ENCODE measurements at regions not wholly inside any gene's neighbourhood (a gene's known extent, or its start where the extent isn't known, plus 50 kb on each side); places are given as distances from the start of the nearest gene placed in this dataset.
"Not testable (repeated sequence)": the region's sequence is repeated elsewhere in the genome, so short reads cannot be mapped to it uniquely, and the experiment has no call there.

DNA sequence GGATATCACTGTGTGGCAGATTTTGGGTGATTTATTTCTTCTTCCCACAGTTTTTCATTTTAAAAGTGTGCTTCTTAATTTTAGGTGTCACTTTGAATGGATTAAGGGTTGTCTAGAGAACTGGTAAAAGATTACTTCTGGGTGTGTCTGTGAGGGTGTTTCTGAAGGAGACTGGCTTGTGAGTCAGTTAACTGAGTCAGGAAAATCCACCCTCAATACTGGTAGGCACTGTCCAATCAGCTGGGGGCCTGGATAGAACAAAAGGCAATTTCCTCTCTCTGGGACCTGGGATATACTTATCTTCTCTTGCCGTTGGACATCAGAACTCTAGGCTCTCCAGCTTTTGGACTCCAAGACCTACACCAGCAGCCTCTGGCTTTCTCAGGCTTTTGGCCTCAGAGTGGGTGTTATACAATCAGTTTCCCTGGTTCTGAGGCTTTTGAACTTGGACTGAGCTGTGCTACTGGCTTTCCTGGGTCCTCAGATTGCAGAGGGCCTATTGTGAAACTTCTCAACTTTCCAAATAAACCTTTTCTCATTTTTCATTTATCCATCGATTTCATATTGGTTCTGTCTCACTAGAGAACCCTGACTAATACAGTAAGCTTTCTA is 413.1 kb downstream of the GBA3 start:
- no peak for DNase-seq (ENCODE audit: low read depth)

DNA sequence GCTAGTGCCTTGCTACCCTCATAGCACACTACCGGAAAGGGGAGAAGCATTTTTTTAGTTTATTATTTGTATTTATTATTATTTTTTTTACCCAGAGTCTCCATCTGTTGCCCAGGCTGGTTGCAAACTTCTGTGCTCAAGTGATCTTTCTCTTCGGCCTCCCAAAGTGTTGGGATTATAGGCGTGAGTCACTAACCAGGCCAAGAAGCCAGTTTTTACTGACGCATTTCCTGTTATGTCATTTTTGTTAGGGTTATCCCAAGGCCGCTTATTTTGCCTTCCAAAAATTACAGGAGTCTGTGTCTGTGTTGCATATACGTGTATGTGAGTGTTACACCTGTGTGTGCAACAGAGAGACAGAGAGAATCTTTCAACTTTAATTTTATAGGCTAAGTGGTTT is 404.5 kb downstream of the GBA3 start:
- peak; percentile 62 for DNase-seq (ENCODE audit: low read depth)

DNA sequence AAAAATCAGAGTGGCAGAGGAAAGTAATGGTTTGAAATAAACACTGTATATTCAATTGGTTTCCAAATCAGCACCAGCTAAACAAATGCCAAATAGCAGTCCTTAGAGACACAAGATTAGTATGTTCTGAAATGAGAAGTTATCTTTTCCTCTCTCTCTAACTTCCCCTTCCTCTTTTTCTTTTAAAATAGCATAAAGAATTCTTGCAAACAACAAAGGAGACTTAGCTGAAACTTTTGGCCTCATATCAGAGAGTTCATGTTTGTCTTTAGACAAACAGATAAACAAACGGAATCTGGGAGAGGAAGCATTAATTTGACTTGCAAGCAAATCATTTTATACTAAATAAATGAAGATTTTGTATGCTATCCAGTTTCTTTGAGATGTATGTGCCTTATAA is 399.0 kb downstream of the GBA3 start:
- no peak for DNase-seq (ENCODE audit: low read depth)

DNA sequence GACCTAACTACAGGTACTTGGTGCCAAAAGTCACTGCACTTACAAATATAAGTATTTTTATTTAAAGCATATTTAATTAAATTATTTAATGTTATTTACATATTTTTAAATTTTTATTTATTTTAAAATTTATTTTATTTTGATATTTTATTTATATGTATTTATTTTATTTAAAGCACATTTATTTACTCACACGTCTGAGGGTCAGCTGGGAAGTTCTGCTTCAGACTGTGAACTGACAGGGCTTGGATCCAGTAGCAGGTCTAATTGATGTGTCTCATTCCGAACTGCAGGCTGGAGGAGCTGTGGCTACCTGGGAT is 392.5 kb downstream of the GBA3 start:
- no peak for DNase-seq (ENCODE audit: low read depth)

DNA sequence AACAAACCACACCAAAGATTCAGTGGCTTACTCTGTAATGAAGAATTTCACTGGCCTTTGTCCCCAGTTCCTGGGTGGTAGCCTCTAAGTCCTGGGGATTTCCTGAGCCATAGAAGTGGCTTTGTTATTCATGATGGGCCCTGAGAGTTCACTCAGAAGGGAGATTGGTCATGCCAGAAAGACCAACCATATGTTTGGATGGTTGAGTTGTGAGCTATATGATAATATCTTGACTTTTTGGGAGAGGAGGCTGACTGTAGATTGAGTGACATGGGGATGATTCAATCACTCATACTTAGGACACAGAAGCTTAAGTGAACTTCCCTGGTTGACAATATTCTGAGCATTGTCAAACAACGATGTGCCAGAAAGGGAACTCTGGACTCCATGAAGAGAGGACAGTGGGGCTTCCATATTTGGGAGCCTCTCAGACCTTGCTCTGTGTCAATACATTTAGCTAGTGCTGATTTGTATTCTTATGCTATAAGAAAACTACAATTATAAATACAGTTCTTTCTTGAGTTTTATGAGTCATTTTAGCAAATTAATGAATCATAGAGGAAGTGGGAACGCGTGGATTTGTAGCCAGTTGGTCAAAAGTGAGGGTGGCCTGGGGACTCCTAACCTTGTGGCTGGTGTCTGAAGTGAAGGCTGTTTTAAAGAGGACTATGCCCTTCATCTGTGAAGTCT is 392.0 kb downstream of the GBA3 start:
- peak; percentile 56 for DNase-seq (ENCODE audit: low read depth)

DNA sequence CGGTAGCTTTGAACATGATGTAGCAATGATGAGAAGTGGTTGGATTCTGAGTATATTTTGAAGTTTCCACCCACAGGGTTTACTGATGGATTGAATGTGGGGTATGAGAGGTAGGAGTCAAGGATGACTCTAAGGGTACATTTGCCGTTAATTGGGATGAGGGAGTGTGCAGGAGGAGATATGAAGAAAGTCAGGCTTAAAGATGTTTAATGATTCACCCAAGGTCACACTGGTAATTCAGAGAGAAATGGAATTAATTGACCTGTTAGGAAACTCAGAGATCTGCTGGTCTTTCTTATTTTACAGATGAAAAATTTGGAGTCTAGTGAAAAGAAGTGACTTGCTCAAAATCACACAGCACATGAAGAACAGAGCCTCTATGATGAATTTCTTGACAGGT is 390.7 kb downstream of the GBA3 start:
- no peak for DNase-seq (ENCODE audit: low read depth)

DNA sequence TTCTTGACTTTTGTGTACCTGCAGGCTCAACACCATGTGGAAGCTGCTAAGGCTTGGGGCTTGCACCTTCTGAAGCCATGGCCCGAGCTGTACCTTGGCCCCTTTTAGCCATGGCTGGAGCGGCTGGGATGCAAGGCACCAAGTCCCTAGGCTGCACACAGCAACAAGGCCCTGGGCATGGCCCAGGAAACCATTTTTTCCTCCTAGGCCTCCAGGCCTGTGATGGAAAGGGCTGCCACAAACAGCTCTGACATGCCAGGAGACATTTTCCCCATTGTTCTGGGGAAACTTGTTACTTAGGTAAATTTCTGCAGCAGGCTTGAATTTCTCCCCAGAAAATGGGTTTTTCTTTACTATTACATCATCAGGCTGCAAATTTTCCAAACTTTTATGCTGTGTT is 387.4 kb downstream of the GBA3 start:
- DNase-seq (ENCODE audit: low read depth), result not testable (repeated sequence)

DNA sequence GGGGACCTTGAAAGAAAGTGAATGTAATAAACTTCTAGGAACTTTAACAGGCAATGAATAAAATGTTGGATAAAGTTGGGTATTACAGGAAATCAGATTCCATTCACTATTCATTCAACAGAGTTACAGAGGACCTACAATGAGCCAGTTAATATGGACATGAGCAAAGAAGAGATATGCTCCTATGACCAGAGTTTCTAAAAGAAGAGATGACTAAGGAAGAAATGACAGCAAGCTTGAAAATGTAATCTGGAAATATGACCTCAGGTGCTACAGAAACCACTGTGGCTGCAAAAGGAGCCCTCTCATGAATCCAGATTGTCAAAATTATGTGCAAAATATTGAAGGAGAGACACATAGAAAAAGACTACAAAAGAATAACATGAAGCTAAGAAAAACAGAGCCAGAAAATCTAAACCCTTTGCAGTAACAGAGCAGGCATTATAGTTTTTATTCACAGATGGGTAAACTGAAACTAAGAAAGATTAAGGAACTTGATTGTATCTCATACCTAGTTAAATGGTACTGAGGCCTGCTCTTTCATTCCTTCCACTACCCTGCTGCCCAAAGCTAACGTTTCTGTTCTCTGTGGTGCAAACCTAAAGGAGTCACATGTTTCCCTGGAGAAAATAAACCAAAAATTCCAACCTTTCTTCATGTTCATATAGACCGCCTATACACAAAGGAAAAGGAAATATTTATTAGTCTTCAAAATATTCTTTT is 378.3 kb downstream of the GBA3 start:
- no peak for DNase-seq (ENCODE audit: low read depth)

DNA sequence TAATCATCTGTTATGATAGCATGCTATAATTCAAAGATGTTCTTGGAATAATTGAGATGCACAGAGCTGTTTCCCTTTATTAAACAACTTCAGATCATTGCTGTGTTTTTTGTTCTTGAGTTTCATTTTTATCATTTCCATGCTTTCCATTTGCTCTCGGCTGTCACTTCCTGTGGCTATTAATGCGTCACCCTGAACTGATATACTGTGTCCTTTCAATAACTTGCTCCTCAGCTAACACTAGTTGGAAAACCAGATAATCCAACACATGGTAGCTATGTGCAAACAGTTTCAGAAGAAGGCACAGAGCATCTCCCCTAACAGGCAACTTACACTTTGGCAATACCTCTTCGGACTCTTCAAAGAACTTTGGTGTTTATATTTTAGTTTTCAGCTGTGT is 376.0 kb downstream of the GBA3 start:
- no peak for DNase-seq (ENCODE audit: low read depth)

DNA sequence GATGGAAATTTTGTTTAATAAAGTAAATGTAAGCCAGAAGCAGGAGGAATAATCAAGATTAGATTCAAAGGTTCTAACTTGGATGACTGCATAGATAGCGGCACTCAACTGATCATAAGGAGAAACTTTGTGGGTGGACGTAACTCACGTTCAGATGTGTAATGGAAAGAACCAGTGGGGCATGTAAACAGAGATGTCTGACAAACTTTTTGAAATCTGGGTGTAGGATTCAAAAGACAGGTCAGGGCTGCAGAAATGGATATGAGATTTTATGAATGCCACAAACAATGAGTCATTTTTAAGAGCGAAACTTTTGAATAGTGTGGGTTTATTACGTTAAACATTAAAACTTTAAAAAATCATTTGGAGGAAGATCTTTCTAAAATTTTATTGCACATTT is 375.6 kb downstream of the GBA3 start:
- DNase-seq (ENCODE audit: low read depth), result no peak

DNA sequence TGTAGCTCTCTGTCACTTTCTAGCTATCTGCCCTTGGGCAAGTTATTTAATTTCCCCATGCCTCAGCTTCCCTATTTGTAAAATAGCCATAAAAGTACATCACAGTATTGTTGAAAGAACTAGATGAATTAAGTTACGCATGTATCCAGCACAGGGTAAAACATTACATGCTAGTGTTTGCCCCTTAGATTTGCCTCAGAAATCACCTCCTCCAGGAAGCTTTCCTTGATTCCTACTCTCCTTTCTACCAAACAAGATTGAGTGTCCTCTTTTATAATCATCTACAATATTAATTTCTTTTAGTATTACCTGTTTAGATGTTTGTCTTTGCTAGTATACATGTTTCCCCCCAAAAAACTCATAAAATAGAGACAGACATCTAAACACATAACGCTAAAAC is 369.5 kb downstream of the GBA3 start:
- DNase-seq (ENCODE audit: low read depth), result no peak

DNA sequence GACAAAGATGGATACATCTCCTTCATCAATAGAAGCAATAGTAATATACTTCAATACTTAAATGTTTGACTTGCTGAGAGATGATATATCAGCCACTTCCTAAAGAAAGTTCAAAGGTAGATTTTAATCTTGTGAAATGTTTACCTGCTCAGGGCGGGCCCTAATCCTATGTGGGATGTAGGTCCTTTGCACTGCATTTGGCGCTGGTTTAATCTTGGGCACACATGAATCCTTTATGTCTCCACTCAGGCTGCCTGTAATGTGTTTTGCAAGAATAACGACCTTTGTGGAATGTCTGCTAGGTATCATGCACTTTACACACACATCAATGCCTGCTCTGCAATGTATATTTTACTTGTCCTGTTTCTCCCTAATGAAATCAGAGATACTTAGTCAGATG is 368.7 kb downstream of the GBA3 start:
- no peak for DNase-seq (ENCODE audit: low read depth)

DNA sequence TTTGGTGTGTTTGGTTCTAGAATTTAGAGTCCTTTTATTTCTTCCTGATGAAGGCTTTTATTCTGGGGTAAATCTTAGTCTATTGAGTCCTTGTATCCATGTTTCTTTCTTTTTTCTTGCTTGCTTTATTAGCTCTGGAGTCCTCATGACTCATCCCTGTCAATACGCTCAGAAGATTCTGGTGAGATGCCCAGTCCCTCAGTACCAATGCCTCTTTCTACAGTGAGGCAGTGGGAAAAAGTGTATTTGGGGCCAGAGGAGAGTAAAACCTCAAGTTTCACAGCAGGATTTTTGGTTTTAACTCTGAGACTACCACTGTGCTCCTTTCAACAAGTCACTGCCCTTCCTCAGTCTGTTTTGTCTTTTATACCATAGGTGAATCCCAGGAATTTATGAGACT is 368.0 kb downstream of the GBA3 start:
- no peak for DNase-seq (ENCODE audit: low read depth)

DNA sequence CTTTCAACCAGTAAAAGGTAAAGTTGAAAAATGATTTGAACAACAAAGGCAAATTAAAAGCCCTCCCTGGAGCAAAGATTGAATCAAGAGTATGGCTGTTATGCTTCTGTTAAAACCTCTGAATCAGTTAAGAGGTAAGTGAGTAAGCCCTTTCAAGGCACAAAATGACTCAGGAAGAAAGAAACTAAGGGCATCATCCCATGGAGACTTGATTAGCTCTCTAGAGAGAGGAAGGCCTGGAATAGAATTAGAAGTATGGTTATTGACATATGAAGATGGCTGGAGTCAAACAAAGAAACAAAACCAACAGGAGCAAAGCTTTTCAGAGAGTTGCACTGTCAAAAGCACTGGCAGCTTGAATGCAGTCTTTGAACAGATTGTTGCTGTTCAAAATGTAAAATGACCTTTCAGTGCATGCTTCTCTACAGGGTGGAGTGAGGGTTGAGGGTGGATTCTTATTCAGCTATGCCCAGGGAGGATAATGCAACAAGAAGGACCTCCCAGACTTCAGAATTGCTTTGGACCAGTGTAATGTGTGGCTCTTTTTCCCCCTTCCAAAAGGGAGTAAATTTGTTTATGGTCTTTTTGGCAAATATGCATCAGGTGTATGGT is 365.5 kb downstream of the GBA3 start:
- no peak for DNase-seq (ENCODE audit: low read depth)

DNA sequence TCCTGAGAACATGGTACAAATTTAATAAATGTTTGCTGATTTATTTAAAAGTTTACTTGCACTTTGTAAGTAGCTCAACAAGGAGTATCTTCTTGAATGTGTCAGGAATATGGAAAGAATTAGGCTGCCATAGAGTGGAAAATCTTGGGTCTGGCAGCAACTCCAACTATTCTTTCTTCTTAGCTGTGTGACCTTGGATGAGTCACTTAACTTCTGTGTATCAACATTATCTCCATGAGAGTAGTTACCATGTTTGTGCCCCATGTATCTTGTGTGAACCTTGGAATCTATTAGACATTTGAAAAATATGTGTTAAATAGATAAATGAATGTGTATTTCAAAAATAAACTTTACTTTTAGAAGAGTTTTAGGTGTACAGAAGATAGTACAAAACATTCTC is 348.8 kb downstream of the GBA3 start:
- no peak for DNase-seq (ENCODE audit: low read depth)

DNA sequence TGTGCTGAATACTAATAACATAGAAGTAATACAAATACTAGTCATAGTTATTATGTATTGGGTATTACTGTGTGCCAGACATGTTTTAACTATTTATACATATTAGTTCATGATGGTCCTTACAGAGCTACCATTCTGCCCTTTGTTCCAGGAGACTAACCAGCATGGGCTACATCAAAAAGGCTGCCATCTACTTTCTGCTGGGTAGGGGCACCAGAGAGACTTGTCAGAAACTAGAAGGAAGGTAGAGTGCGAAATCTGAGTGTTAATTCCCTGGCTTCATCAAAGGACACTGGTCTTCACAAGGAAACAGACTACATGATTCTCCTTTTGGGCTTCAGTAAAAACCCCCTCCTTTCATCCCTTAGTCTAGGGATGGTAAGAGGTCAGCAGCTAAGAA is 347.8 kb downstream of the GBA3 start:
- DNase-seq (ENCODE audit: low read depth), result no peak

DNA sequence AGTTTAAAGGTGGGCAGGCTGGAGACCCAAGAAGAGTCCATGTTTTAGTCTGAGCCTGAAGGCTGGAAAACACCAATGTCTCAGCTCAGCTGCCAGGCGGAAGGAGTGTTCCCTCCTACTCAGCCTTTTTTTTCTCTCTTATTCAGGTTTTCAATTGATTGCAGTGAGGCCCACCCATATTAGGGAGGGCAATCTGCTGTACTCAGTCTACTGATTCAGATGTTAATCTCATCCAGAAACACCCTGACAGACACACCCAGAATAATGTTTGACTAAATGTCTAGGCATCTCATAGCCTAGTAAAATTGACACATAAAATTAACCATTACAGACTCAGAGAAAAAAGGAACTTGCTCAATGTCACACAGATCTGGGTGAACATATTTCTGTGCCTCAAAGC is 347.1 kb downstream of the GBA3 start:
- no peak for DNase-seq (ENCODE audit: low read depth)

DNA sequence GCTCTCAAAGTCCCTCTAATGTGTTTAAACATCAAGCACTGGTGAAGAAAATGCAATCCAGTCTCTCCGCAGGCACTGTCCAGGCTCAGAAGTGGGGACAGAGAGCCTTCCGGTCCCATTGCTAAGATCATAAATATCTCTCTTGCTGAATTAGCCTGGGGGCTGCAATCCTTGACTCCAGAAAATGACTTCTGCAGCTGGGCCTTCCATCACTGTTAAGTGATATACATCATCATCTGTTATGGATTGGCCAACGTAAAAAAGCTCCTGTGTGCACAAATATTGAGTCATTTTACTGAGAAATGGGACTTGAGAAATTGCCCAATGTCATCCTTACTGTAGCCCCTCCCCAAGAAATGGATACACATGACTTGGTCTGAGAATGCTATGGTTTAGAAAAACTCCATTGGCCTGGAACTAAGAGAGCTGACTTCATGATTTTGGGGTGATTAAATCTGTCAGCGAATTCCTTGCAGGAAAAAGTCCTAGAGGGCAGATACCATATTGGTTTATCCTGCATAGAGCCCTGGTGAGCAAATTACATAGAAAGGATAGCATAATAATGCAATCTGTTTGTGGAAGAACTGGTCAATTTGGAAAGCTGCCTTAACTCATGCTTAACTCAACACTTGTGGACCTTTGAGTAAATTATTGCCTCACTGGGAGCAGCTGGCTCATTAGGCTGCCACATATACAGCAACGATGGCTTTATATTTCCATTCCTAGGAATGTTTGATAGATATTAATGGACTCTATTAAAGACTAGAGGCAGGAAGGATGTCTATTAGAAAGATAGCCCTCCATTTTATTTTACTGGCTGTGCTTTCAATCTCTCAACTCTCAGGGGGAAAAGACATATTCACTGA is 346.1 kb downstream of the GBA3 start:
- no peak for DNase-seq (ENCODE audit: low read depth)

DNA sequence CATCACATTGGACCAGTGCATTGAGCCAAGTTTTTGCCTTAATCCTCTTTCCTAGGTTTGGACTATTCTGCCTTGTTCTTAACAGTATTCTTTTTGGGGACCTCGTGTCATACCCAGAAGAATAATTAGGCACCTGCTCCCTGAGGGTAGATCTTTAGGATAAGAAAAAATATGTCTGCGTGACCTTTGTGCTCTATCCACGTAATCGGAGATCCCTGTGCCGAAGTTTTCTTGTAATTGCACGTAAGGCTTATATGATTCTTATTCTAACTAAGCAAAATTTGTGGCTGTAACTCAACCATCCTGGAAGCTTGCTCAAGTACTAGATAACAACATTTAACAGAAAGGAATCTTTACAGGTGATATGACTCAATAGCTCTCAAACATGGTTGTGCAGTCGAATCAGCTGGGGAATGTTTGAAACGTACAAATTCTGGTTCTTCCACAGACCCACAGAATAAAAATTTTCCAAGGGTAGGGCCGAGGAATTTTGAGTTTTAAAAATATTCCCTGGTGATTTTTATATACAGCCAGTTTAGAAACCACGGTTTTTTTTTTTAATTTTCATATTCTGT is 344.3 kb downstream of the GBA3 start:
- DNase-seq (ENCODE audit: low read depth), result no peak

DNA sequence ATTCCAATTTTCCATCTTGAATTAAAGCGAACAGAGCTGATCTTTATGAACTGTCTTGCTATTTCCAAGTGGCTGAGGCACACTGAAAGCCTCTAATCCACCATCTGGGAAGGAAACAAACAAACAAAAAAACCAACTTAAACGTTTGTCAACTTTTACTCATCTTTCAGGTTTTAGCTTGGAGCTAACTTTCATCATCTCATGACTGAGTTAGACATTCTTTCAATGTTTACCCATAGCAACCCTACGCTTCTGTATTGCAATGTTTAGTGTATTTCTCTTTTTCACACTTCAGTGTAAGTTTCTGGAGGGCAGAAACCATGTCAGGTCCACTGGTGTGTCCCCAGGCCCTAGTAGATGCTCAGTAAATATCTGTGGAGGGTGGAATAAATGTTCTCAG is 343.8 kb downstream of the GBA3 start:
- no peak for DNase-seq (ENCODE audit: low read depth)

DNA sequence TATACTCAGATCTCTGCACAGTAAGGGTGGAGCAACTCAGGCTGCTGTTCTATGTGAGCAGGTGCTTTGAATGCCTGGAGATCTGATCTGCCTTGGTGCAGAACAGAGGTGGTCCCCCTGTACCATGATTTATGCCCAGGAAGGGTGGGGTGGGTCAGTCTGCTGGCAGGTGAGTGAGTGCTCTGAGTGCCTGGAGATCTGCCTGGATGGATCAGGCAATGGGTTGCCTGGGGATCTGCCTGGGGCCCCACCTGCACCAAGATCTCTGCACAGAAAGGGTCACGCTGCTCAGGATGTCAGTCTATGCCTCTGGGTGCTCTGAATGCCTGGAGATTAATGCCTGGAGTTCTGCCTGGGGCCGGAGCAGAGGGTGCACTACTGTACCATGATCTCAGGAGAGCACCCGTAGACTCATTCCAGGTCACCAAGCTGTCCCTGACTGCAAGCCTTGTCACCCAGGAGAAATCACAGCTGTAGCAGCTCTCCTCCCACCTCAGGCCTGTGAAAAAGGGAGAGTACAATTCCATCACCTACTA is 342.9 kb downstream of the GBA3 start:
- no peak for DNase-seq (ENCODE audit: low read depth)

DNA sequence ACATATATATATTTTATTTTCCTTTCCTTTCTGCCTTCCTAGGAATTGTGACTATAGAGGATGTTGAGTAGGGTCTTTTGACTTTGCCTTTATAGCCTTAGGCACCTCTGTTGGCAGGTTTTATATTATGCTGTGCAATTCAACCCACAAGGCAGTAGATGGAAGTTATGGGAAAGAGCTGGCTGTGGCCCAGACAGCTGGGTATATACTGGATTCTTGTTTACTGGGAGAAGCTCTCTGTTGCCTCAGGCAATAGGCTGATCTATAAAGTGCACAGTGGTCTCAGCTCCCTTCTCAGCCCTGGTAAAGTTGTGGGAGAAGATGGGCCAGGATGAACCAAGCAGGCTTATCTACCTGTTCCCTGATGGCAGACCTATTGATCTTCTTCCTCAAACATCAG is 342.0 kb downstream of the GBA3 start:
- no peak for DNase-seq (ENCODE audit: low read depth)

All from Daoy (cell line).